ENCODE measurements at regions not wholly inside any gene's neighbourhood (a gene's known extent, or its start where the extent isn't known, plus 50 kb on each side); places are given as distances from the start of the nearest gene placed in this dataset.

GRCh38 chr18:55119016-55119415, 159.8 kb upstream of the CCDC68 start:
- DNase-seq = no peak
- no peaks in the 10 kb centered on the region for H3K36me3 ChIP-seq
- TF ChIP-seq POLR2A (IDR thresholded peaks at IDR 0.05) (no peak), CTCF (IDR thresholded peaks at IDR 0.05) (no peak)
- H3K27me3 ChIP-seq = no peaks in the 10 kb centered on the region
- H3K27ac ChIP-seq = no peak overlapping the region
- intact Hi-C loops (cut with DNase I; ENCODE audit: low total_unique reads) = no loop called here
- H3K4me3 ChIP-seq = no peak overlapping the region
- no peaks in the 10 kb centered on the region for H3K4me1 ChIP-seq
- H3K9me3 ChIP-seq = no peaks in the 10 kb centered on the region

- TF ChIP-seq POLR2A (IDR thresholded peaks at IDR 0.05) = no peak
- no peak for TF ChIP-seq CTCF (IDR thresholded peaks at IDR 0.05)
- Histone ChIP-seq H3K36me3 (no peaks in the 10 kb centered on the region), H3K27ac (peak overlapping the region; percentile 39 to 47), H3K9me3 (no peaks in the 10 kb centered on the region), H3K27me3 (no peaks in the 10 kb centered on the region), H3K4me1 (no peaks in the 10 kb centered on the region), H3K4me3 (no peak overlapping the region)
- intact Hi-C loops (cut with DNase I; ENCODE audit: low total_unique reads) = no loop called here
- DNase-seq = no peak
These were observed 157.6 kb upstream of the CCDC68 start for GRCh38 chr18:55116863-55117262.

- no peaks in the 10 kb centered on the region for H3K36me3 ChIP-seq
- no peak for TF ChIP-seq CTCF (IDR thresholded peaks at IDR 0.05)
- no peak for TF ChIP-seq POLR2A (IDR thresholded peaks at IDR 0.05)
- no peak overlapping the region for H3K4me3 ChIP-seq
- H3K9me3 ChIP-seq = no peaks in the 10 kb centered on the region
- intact Hi-C loops (cut with DNase I; ENCODE audit: low total_unique reads) = no loop called here
- no peaks in the 10 kb centered on the region for H3K27me3 ChIP-seq
- no peaks in the 10 kb centered on the region for H3K4me1 ChIP-seq
- no peak for DNase-seq
- no peak overlapping the region for H3K27ac ChIP-seq
These were observed 156.3 kb upstream of the CCDC68 start for GRCh38 chr18:55115606-55116005.

GRCh38 chr18:55114876-55115275, 155.6 kb upstream of the CCDC68 start:
- H3K9me3 ChIP-seq = no peaks in the 10 kb centered on the region
- H3K4me3 ChIP-seq = no peak overlapping the region
- no peak overlapping the region for H3K27ac ChIP-seq
- DNase-seq = no peak
- intact Hi-C loops (cut with DNase I; ENCODE audit: low total_unique reads) = no loop called here
- TF ChIP-seq POLR2A (IDR thresholded peaks at IDR 0.05) = no peak
- TF ChIP-seq CTCF (IDR thresholded peaks at IDR 0.05) = no peak
- no peaks in the 10 kb centered on the region for H3K36me3 ChIP-seq
- H3K27me3 ChIP-seq = no peaks in the 10 kb centered on the region
- no peaks in the 10 kb centered on the region for H3K4me1 ChIP-seq

- H3K36me3 ChIP-seq = no peaks in the 10 kb centered on the region
- H3K9me3 ChIP-seq = no peaks in the 10 kb centered on the region
- intact Hi-C loops (cut with DNase I; ENCODE audit: low total_unique reads) = no loop called here
- no peaks in the 10 kb centered on the region for H3K4me1 ChIP-seq
- H3K27ac ChIP-seq = no peak overlapping the region
- no peaks in the 10 kb centered on the region for H3K27me3 ChIP-seq
- H3K4me3 ChIP-seq = no peak overlapping the region
- no peak for DNase-seq
- TF ChIP-seq CTCF (IDR thresholded peaks at IDR 0.05) (no peak), POLR2A (IDR thresholded peaks at IDR 0.05) (no peak)
These were observed 154.5 kb upstream of the CCDC68 start for GRCh38 chr18:55113800-55114199.

All from uterus (tissue), 3 donors.